Ascending aorta (tissue), 2 donors: ENCODE measurements at regions not wholly inside any gene's neighbourhood (a gene's known extent, or its start where the extent isn't known, plus 50 kb on each side); places are given as distances from the start of the nearest gene placed in this dataset.

Experiments used
- DNase-seq, 2 donors: peaks; one replicate each; pipeline ENCODE4 v3.0.0-alpha.2; 2019; ENCODE audit warnings: low spot score in 2 of 2
- H3K27ac ChIP-seq, 2 donors: fragments of 200-600 bp; sonication (generic); one replicate each; pipeline ENCODE4 v1.5.1; 2016 to 2017; ENCODE audit warnings: mild to moderate bottlenecking in 1 of 2
- H3K27me3 ChIP-seq: fragments of 200-600 bp; sonication (generic); one replicate; pipeline ENCODE4 v1.5.1; 2017
- H3K36me3 ChIP-seq, 2 donors: fragments of 200-600 bp; sonication (generic); one replicate each; pipeline ENCODE4 v1.5.1; 2016
- H3K4me1 ChIP-seq, 2 donors: fragments of 200-600 bp; sonication (generic); one replicate each; pipeline ENCODE4 v1.5.1; 2016 to 2017; ENCODE audit warnings: mild to moderate bottlenecking in 1 of 2
- H3K4me3 ChIP-seq, 2 donors: fragments of 200-600 bp; sonication (generic); one replicate each; pipeline ENCODE4 v1.5.1; 2016 to 2017; ENCODE audit warnings: mild to moderate bottlenecking in 1 of 2
- H3K9me3 ChIP-seq, 2 donors: fragments of 200-600 bp; sonication (generic); one replicate each; pipeline ENCODE4 v1.5.1; 2016
- intact Hi-C: fragments of 100-400 bp; cut with DNase I; formaldehyde crosslinking; loops from one replicate; pipeline ENCODE4 v1.15.1; 2023
- TF ChIP-seq, protein P1 (sequence below), 3 experiments: fragments of 200-600 bp in 2 of 3; fragments of 450-650 bp in 1 of 3; sonication (generic) in 2 of 3; IDR thresholded peaks; one replicate each; pipeline ENCODE4 v1.5.1; 2016 to 2019; ENCODE audit warnings: antibody characterized with exemption in 3 of 3, mild to moderate bottlenecking in 1 of 3, moderate library complexity in 1 of 3

DNA sequence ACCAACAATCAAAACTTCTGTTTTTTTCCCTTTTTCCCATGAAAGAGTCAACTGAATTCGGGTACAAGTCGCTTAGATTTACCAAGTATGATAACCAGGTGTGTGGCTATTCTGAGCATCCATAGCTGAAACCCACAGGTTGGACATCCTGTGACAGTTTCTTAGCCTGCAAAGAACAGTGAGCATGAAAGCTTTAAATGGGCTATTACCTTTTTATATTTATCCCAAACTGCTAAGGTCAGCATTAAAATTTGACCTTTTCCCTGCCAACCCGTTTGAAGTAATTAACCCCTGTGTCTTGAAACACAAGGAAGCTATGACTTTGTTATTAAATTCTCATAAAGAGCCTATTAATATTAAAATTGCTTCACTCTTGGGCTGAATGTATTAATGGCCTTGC, 1065.0 kb upstream of the RBFOX1 start:
- DNase-seq, result no peak
- Histone ChIP-seq H3K4me3 (no peak overlapping the region), H3K36me3 (no peaks in the 10 kb centered on the region), H3K27me3 (no peaks in the 10 kb centered on the region), H3K9me3 (no peaks in the 10 kb centered on the region), H3K4me1 (no peaks in the 10 kb centered on the region), H3K27ac (no peak overlapping the region)
- intact Hi-C loops, result no loop called here
- TF ChIP-seq, protein P1, sequence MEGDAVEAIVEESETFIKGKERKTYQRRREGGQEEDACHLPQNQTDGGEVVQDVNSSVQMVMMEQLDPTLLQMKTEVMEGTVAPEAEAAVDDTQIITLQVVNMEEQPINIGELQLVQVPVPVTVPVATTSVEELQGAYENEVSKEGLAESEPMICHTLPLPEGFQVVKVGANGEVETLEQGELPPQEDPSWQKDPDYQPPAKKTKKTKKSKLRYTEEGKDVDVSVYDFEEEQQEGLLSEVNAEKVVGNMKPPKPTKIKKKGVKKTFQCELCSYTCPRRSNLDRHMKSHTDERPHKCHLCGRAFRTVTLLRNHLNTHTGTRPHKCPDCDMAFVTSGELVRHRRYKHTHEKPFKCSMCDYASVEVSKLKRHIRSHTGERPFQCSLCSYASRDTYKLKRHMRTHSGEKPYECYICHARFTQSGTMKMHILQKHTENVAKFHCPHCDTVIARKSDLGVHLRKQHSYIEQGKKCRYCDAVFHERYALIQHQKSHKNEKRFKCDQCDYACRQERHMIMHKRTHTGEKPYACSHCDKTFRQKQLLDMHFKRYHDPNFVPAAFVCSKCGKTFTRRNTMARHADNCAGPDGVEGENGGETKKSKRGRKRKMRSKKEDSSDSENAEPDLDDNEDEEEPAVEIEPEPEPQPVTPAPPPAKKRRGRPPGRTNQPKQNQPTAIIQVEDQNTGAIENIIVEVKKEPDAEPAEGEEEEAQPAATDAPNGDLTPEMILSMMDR (IDR thresholded peaks at IDR 0.05), result no peak

DNA sequence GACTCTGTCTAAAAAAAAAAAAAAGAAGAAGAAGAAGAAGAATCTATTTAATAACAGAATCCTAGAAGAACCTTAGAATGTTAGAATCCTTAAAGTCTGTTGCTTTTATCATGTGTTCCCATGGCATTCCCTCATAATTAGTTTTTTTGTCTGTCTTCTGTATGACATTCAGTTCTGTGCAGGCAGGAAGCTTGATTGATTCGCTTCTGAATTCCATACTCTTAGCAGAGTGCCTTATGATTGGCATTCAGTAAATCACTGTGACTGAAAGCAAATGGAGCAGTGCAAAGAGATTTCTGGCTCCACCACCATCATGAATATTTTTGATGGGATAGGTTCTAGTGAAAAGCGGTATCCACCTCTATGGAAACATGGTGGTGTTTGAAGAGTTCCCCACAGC, 1065.9 kb upstream of the RBFOX1 start:
- Histone ChIP-seq H3K9me3 (no peaks in the 10 kb centered on the region), H3K36me3 (no peaks in the 10 kb centered on the region), H3K27me3 (no peaks in the 10 kb centered on the region), H3K4me1 (no peaks in the 10 kb centered on the region), H3K4me3 (no peak overlapping the region), H3K27ac (no peak overlapping the region)
- DNase-seq, result no peak
- intact Hi-C loops, result no loop called here
- TF ChIP-seq, protein P1 (IDR thresholded peaks at IDR 0.05), result no peak

DNA sequence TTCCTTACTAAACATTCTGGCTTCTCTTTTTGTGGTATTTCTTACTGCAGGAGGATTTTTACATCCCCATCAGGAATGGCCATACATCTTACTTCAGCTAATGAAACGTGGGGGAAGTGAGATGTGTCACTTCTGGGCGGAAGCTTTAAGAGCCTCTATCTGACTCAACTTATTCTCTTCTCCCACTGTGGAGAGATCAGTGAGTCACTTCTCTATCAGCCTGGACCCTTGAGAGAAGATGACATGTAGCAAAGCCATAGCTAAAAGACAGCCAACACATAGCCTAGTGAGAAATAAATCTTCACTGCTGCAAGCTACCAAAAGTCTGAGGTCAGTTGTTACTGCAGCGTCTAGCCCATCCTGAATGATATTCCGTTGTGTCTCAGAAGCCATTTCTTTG, 1066.7 kb upstream of the RBFOX1 start:
- Histone ChIP-seq H3K4me1 (no peaks in the 10 kb centered on the region), H3K27ac (no peak overlapping the region), H3K4me3 (no peak overlapping the region), H3K9me3 (no peaks in the 10 kb centered on the region), H3K36me3 (no peaks in the 10 kb centered on the region), H3K27me3 (no peaks in the 10 kb centered on the region)
- TF ChIP-seq, protein P1 (IDR thresholded peaks at IDR 0.05), result no peak
- no peak for DNase-seq
- intact Hi-C loops, result no loop called here

DNA sequence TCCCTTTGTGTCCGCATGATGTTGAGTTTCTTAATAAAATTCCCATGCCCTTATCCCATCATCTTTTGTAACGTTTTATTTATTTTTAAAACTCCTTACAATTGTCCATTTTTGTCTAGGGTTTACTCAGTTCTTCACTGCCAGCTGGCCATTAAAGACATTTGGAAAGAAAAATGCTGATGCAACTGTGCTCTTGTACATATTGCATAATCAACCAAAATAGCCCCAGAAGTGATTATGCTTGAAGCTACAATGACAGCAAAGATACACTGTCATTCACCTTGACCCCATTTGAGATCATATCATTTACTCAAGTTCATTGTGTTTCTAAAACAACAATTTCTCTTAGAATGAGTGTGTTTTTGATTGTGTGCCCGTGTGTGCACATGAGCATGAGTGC, 1074.6 kb upstream of the RBFOX1 start:
- Histone ChIP-seq H3K4me1 (no peaks in the 10 kb centered on the region), H3K27me3 (no peaks in the 10 kb centered on the region), H3K9me3 (no peaks in the 10 kb centered on the region), H3K27ac (no peak overlapping the region), H3K36me3 (no peaks in the 10 kb centered on the region), H3K4me3 (no peak overlapping the region)
- no peak for DNase-seq
- TF ChIP-seq, protein P1 (IDR thresholded peaks at IDR 0.05), result no peak
- intact Hi-C loops, result no loop called here

DNA sequence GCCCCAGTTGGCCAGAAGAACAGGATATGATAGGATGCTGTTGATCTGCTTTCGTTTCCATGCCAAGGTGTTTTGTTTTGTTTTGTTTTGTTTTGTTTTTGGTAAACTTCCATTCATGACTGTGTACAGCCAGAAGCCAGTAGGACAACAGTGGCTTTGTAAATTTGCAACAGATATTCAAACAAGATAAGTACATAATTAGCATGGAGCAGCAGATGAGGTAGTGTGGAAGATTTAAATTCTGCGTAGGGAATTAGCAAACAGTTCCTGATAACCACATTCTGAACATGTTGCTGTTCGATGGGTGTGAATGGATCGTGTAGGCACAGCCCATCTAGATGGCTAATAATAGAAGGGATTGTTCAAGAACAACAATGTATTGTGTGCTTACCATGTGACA, 1080.1 kb upstream of the RBFOX1 start:
- TF ChIP-seq, protein P1 (IDR thresholded peaks at IDR 0.05), result no peak
- H3K27ac ChIP-seq, result no peak overlapping the region
- H3K27me3 ChIP-seq, result no peaks in the 10 kb centered on the region
- no peak for DNase-seq
- intact Hi-C loops, result no loop called here
- no peak overlapping the region for H3K4me3 ChIP-seq
- no peaks in the 10 kb centered on the region for H3K9me3 ChIP-seq
- H3K4me1 ChIP-seq, result no peaks in the 10 kb centered on the region
- H3K36me3 ChIP-seq, result no peaks in the 10 kb centered on the region

DNA sequence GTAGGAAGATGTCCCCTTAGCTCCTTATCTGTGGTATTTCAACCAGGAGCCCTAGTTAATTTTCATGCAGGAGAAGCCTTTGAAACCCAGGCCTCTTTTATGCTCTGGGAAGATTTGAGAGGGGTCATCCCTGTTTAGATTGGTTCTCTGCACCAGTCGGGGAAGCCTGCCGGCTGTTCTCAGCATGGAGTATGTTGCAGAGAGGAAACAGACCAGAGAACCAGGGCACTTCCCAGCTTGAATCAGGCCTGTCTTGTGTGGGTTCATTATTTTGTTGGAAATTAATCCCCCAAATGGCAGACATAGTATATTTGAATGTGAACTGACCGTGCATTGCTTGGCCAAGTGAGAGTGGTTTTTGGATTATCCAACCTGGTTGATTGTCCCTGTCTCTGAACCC, 1082.1 kb upstream of the RBFOX1 start:
- TF ChIP-seq, protein P1 (IDR thresholded peaks at IDR 0.05), result no peak
- H3K27me3 ChIP-seq, result no peaks in the 10 kb centered on the region
- H3K9me3 ChIP-seq, result no peaks in the 10 kb centered on the region
- no peak overlapping the region for H3K4me3 ChIP-seq
- no peaks in the 10 kb centered on the region for H3K36me3 ChIP-seq
- intact Hi-C loops, result no loop called here
- DNase-seq, result no peak
- H3K4me1 ChIP-seq, result no peaks in the 10 kb centered on the region
- no peak overlapping the region for H3K27ac ChIP-seq
